ENCODE measurements at regions not wholly inside any gene's neighbourhood (a gene's known extent, or its start where the extent isn't known, plus 50 kb on each side); places are given as distances from the start of the nearest gene placed in this dataset.

GRCh38 chr16:64304951-64305350 is 816.9 kb downstream of the CDH11 start:
- TF ChIP-seq, protein P1, sequence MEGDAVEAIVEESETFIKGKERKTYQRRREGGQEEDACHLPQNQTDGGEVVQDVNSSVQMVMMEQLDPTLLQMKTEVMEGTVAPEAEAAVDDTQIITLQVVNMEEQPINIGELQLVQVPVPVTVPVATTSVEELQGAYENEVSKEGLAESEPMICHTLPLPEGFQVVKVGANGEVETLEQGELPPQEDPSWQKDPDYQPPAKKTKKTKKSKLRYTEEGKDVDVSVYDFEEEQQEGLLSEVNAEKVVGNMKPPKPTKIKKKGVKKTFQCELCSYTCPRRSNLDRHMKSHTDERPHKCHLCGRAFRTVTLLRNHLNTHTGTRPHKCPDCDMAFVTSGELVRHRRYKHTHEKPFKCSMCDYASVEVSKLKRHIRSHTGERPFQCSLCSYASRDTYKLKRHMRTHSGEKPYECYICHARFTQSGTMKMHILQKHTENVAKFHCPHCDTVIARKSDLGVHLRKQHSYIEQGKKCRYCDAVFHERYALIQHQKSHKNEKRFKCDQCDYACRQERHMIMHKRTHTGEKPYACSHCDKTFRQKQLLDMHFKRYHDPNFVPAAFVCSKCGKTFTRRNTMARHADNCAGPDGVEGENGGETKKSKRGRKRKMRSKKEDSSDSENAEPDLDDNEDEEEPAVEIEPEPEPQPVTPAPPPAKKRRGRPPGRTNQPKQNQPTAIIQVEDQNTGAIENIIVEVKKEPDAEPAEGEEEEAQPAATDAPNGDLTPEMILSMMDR (IDR thresholded peaks at IDR 0.05; ENCODE audit: low read depth, low read length, poor library complexity, severe bottlenecking), result no peak
- no peak for TF ChIP-seq EZH2phosphoT487 (IDR thresholded peaks at IDR 0.05; ENCODE audit: borderline replicate concordance, low read length)

Data from DOHH2 (cell line).